HG02970 (cell line): ENCODE measurements at regions not wholly inside any gene's neighbourhood (a gene's known extent, or its start where the extent isn't known, plus 50 kb on each side); places are given as distances from the start of the nearest gene placed in this dataset.
"Not testable (repeated sequence)": the region's sequence is repeated elsewhere in the genome, so short reads cannot be mapped to it uniquely, and the experiment has no call there.

ENCODE experiments used
- ATAC-seq: cut with Tn5 transposase; IDR thresholded peaks from one replicate; pipeline ENCODE4 v1.9.1; 2021; ENCODE audit warnings: mild to moderate bottlenecking, moderate library complexity, moderate number of reproducible peaks; ENCODE audit not compliant: unreplicated experiment, low FRiP score

- ATAC-seq = no peak
These were observed 123.7 kb downstream of the COX18 start for GRCh38 chr4:72945719-72946336.

- ATAC-seq = no peak
These were observed 127.0 kb downstream of the COX18 start for GRCh38 chr4:72942565-72942964.

GRCh38 chr4:72938516-72938915 is 131.0 kb downstream of the COX18 start:
- no peak for ATAC-seq

DNA sequence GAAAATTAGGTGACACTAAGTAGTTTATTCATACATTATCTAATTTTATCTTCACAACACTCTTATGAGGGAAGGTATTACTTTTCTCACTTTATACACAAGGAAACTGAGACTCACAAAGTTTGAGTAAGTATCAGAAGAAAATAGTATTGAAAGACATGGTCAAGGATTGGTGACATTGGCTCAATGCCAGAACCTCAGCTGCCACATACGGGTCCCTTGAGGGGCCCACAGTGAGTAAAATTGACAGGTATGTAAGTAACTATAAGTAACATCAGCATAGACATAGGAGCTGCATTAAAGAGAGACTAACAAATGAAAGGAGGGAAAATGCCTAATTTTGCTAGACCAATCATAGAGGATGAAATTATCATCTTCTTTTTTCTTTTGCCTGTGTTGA is 134.1 kb downstream of the COX18 start:
- no peak for ATAC-seq

- no peak for ATAC-seq
These were observed 136.5 kb downstream of the COX18 start for GRCh38 chr4:72933029-72933428.

GRCh38 chr4:72931346-72931745 is 138.2 kb downstream of the COX18 start:
- ATAC-seq = no peak

DNA sequence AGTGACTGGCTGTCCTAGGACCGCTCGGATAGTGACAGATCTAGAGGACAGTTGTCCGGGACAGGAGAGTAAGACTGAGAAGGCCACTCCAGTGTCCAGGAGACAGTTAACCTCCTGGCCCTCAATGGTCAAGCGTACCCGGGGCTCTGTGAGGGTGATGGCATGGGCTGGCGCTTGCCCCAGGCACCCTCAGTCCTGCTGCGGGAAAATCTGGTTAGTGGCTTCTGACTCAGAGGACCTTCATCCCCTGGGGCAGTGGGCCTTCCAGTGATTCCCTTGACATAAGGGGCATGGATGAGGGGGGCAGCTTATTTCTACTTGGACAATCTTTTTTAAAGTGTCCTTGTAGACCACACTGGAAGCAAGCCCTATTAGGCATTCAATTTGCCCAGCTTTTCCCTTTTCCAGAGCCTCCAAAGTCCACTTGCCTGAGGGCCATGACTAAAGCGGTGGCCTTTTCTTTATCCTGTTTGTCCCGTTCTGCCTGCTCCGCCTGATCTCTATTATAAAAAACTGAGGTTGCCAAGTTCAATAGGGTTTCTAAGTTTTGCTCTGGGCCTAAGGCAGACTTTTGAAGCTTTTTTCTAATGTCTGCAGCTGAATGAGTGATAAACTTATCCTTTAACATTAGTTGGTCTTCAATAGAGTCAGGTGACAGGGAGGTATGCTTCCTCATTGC is 139.8 kb downstream of the COX18 start:
- not testable (repeated sequence) for ATAC-seq

GRCh38 chr4:72924814-72925213 is 144.7 kb downstream of the COX18 start:
- no peak for ATAC-seq

GRCh38 chr4:72919937-72920336 is 149.6 kb downstream of the COX18 start:
- ATAC-seq = no peak

DNA sequence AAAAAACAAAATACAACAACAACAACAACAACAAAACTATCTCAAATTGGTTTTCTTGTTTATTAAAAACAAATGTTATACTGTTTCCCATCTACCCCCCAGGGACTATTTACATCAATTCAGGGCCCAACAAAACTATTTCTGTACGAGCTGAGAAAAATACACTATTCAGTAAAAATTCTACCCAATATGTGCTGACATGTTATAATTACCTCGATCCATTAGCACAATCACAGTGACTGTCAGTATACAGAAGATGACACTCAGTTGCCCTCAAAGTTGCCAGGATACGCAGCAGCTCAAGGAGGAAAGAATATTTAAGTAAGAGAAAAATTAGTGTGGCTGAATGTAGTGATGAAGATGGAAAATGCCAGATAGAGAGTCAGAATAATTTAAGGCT is 150.1 kb downstream of the COX18 start:
- no peak for ATAC-seq

DNA sequence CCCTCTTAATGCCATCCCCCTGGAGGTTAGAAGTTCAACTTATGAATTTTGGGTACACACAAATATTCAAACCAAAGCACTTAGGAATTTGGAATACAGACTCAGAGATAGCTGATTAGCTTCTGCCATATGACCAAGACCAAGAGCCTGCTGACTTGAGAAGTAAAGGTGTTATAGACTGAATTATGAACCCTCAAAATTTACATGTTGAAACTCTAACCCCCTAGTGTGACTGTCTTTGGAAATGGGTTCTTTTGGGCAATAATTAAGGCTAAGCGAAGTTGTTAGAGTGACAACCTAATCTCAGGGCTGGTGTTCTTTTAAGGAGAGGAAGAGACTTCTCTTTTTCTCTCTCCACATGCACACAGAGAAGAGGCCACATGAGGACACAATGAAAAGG is 151.2 kb downstream of the COX18 start:
- ATAC-seq = no peak

GRCh38 chr4:72911316-72911715 is 158.2 kb downstream of the COX18 start:
- no peak for ATAC-seq

GRCh38 chr4:72909461-72909860 is 160.1 kb downstream of the COX18 start:
- no peak for ATAC-seq

DNA sequence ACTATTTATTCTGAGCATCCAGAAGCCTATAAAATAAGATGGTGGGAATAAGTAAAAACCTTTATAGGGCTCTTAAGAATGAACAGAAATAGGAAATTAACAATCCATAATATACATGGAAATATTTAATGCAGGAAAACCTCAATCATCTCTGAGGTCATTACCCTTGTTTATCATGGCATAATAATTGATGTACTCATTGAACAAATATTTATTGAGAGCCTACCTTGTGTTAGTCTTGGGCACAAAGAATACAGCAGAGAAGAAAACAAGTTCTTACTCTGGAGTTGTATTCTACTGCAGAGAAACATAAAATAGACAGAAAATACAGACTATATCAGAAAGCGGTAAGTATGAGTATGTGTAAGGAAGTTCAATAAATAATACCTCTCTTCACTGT is 167.2 kb downstream of the COX18 start:
- ATAC-seq = no peak

DNA sequence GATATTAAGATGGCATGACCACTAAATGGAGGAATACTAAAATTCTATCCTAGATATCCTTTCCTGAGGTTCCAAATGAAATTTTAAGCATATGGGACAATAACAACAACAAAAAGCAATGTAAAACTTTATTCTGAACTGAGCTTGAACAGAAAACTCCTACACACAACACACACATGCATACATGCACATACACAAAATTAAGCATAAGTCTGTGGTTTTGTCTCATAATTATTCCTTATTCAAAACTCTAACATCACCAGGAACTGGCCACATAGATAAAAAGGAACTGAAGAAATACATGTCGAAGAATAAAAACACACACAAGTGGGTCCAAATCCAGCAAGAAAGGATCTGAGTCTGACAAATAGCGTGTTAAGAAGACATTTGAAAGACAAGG is 168.0 kb downstream of the COX18 start:
- no peak for ATAC-seq

DNA sequence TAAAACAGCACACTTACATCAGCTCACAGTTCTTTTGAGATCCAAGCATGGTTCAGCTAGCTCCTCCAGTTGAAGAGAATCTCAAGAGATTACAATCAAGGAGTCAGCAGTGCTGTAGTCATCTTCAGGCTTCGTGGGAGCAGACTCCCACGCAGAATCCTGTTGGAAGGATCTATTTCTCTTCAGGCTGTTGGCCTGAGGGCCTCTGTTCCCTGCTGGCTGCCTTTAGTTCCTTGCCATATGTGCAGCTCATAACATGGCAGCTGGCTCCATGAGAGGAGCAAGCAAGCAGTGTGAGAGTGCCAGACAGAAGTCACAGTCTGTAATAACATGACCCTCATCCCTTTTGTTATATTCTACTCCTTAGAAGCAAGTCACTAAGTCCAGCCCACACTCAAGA is 168.6 kb downstream of the COX18 start:
- no peak for ATAC-seq

DNA sequence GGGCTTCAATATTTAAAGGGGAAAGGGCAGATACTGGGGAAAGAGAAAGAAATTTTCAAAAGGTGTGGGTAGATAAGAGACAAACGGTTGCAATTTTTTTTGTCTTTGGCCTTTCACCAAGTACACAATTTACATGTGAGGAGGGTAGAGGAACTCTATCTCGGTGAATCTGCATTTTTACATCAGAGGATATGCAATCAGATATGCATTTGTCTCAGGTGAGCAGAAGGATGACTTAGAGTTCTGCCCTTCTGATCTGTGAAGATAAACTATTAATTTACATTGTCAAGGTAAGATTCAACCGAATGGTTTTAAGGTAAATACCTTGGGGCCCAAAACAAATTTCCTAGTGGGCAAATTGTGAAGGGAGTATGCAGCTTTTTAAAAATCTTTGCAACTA is 169.9 kb downstream of the COX18 start:
- ATAC-seq = no peak

DNA sequence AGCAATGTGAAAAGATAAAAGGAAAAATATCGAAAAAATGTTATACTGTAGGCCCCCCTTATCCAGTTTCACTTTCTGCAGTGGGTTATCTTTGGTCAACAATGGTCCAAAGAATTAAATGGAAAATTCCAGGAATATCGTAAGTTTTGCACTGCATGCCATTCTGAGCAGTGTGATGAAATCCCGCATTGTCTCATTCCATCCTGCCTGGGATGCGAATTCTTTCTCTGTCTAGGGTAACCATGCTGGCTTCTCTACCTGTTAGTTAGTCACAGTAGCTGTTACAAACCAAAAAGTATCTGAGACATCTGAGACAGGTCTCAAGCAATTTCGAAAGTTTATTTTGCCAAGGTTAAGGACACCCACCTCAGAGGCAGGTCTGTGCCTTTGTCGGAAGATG is 170.3 kb downstream of the COX18 start:
- ATAC-seq = no peak

- no peak for ATAC-seq
These were observed 173.0 kb downstream of the COX18 start for GRCh38 chr4:72896515-72896914.

DNA sequence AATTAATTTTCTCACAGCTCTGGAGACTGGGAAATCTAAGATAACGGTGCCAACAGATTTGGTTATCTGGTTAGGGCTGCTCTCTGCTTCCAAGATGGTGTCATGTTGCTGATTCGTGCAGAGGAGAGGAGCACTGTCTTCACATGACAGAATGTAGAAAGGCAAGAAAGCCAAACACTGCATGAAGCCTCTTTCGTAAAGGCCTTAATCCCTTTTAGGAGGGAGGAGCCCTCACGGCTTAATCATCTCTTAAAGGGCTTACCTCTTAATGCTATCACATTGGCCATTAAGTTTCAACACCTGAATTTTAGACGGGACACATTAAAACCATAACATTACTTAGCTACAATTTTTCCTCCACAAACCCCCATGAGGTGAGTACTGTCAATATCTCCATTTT is 174.1 kb downstream of the COX18 start:
- no peak for ATAC-seq

DNA sequence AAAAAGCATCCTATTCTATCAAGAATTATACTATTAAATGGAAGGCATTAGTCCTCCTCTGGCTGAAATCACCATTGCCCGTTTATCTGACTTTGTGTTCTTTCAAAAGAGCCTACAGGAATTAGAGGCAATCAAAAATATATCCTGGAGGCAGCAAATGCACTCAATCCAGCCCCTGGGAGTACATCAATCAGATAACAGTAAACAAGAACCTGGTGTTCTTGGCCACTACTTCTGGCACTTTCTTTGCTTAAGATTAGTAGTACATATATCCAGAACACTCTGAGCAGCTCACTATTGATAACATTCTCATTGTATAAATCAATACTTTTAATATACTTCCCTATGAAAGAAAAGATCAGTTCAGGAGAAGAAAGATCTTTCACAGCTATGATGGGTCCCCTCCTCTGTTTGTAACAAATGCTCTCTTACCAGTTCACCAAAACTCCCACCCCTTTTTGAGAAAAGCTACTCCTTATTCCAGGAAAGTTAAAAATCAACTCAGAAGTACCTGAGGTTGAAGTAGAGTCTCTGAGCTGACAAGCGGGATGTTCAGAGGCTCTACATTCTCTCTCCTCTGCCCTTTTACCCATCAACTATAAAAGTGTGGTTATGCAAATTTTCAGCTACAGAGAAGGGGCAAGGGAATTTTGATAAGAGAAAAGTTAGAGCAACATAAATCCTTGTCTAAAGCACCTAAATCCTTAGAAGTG is 176.0 kb downstream of the COX18 start:
- ATAC-seq = no peak

GRCh38 chr4:72888331-72888730 is 181.2 kb downstream of the COX18 start:
- no peak for ATAC-seq
